IgD-negative memory B cell (primary cell): ENCODE measurements at regions not wholly inside any gene's neighbourhood (a gene's known extent, or its start where the extent isn't known, plus 50 kb on each side); places are given as distances from the start of the nearest gene placed in this dataset.
"Not testable (repeated sequence)": the region's sequence is repeated elsewhere in the genome, so short reads cannot be mapped to it uniquely, and the experiment has no call there.

ENCODE experiments used
- H3K27ac Mint-ChIP-seq, 3 donors: one replicate each; pipeline ENCODE4 v1.8.0; 2020 to 2022; ENCODE audit warnings: mild to moderate bottlenecking in 3 of 3, mixed read lengths in 3 of 3, moderate library complexity in 1 of 3
- H3K27me3 Mint-ChIP-seq: one replicate; pipeline ENCODE4 v1.8.0; 2021; ENCODE audit warnings: mixed read lengths
- H3K36me3 Mint-ChIP-seq: one replicate; pipeline ENCODE4 v1.8.0; 2020; ENCODE audit warnings: mild to moderate bottlenecking, mixed read lengths
- H3K4me1 Mint-ChIP-seq, 3 donors: one replicate each; pipeline ENCODE4 v1.8.0; 2020 to 2022; ENCODE audit warnings: mixed read lengths in 3 of 3, mild to moderate bottlenecking in 1 of 3
- H3K4me3 Mint-ChIP-seq, 4 donors: one replicate each; pipeline ENCODE4 v1.8.0; 2020 to 2022; ENCODE audit warnings: mild to moderate bottlenecking in 4 of 4, mixed read lengths in 4 of 4, moderate library complexity in 3 of 4
- H3K9me3 Mint-ChIP-seq, 3 donors: one replicate each; pipeline ENCODE4 v1.8.0; 2020 to 2021; ENCODE audit warnings: mixed read lengths in 3 of 3, mild to moderate bottlenecking in 1 of 3

GRCh38 chr5:82517544-82518075, 239.5 kb upstream of the RPS23 start:
- Mint-ChIP-seq H3K36me3 (no peaks in the 10 kb centered on the region), H3K4me1 (no peaks in the 10 kb centered on the region), H3K27ac (no peak overlapping the region), H3K9me3 (peaks cover 0 to 3% (median 0%) of the 10 kb centered on the region in 3 donors), H3K27me3 (no peaks in the 10 kb centered on the region), H3K4me3 (no peak overlapping the region)

- Mint-ChIP-seq H3K9me3 (peaks cover 0 to 4% (median 0%) of the 10 kb centered on the region in 3 donors), H3K4me3 (no peak overlapping the region), H3K27ac (peak overlapping the region in 1 of 3 donors; percentile 11), H3K36me3 (no peaks in the 10 kb centered on the region), H3K4me1 (no peaks in the 10 kb centered on the region), H3K27me3 (no peaks in the 10 kb centered on the region)
These were observed 235.6 kb upstream of the RPS23 start for GRCh38 chr5:82513738-82514137.

- Mint-ChIP-seq H3K27ac (no peak overlapping the region), H3K4me1 (no peaks in the 10 kb centered on the region), H3K36me3 (no peaks in the 10 kb centered on the region), H3K4me3 (no peak overlapping the region), H3K27me3 (peaks cover 1% of the 10 kb centered on the region), H3K9me3 (peaks cover 0 to 6% (median 0%) of the 10 kb centered on the region in 3 donors)
These were observed 233.9 kb upstream of the RPS23 start for GRCh38 chr5:82512025-82512424.

DNA sequence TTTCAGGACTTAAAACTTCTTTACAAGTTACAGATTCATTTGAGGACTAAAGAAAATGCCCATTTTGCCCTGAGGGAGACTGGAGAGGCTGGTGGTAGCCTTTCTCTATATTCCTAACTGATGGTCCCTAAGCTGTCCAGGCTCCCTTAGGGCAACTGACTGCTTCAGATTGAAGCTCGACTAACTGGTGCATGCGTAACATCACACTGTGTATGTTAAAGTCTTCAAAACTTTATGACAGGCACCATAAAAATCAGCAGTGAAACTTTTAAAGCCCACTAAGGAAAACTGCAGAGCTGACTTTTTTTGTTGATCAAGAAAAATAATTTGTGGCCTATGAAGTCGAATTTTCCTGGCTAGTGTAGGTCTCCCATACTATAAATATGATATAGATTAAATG, 233.0 kb upstream of the RPS23 start:
- Mint-ChIP-seq H3K27me3 (peaks cover 1% of the 10 kb centered on the region), H3K4me1 (no peaks in the 10 kb centered on the region), H3K27ac (no peak overlapping the region), H3K9me3 (peaks cover 2 to 9% (median 5%) of the 10 kb centered on the region in 3 donors), H3K36me3 (no peaks in the 10 kb centered on the region), H3K4me3 (no peak overlapping the region)

DNA sequence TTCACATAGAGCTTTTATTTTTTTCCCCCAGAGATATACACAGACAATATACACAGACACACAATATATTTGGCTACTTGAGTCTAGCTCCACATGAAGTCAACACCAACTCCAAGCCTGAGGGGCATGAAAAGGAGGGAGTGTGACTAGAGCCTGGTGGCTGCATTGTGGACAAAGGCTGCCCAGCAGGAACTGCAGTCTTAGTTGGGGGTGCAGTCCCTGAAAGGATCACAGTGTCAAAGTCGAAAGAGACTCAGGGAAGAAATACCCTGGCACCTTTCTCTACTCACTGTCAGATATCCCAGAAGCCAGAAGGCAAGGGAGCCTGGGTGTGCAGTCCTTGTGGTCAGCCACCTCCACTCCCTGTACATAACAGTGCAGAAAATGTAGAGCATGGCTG, 231.6 kb upstream of the RPS23 start:
- H3K27ac Mint-ChIP-seq = no peak overlapping the region
- peaks cover 2 to 9% (median 5%) of the 10 kb centered on the region in 3 donors for H3K9me3 Mint-ChIP-seq
- H3K4me1 Mint-ChIP-seq = no peaks in the 10 kb centered on the region
- H3K36me3 Mint-ChIP-seq = no peaks in the 10 kb centered on the region
- H3K27me3 Mint-ChIP-seq = peaks cover 1% of the 10 kb centered on the region
- H3K4me3 Mint-ChIP-seq = no peak overlapping the region

DNA sequence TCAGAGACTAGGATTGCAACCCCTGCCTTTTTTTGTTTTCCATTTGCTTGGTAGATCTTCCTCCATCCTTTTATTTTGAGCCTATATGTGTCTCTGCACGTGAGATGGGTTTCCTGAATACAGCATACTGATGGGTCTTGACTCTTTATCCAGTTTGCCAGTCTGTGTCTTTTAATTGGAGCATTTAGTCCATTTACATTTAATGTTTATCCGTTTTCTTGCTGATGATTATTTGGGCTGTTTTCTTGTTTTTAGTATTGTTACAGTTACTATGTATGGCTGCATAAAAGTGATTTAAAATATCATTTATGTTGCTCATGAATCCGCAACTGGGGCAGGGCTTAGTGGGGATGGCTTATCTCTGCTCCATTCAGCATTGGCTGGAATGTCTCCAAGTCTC, 228.2 kb upstream of the RPS23 start:
- H3K9me3 Mint-ChIP-seq = peaks cover 2 to 10% (median 5%) of the 10 kb centered on the region in 3 donors
- not testable (repeated sequence) for H3K27ac Mint-ChIP-seq, H3K27me3 Mint-ChIP-seq, H3K4me3 Mint-ChIP-seq, H3K4me1 Mint-ChIP-seq, H3K36me3 Mint-ChIP-seq

- peaks cover 0 to 1% (median 0%) of the 10 kb centered on the region in 3 donors for H3K9me3 Mint-ChIP-seq
- H3K27ac Mint-ChIP-seq = no peak overlapping the region
- no peaks in the 10 kb centered on the region for H3K27me3 Mint-ChIP-seq
- H3K4me3 Mint-ChIP-seq = no peak overlapping the region
- H3K4me1 Mint-ChIP-seq = no peaks in the 10 kb centered on the region
- H3K36me3 Mint-ChIP-seq = no peaks in the 10 kb centered on the region
These were observed 221.6 kb upstream of the RPS23 start for GRCh38 chr5:82499725-82500244.

- H3K4me3 Mint-ChIP-seq = no peak overlapping the region
- H3K4me1 Mint-ChIP-seq = no peaks in the 10 kb centered on the region
- H3K27me3 Mint-ChIP-seq = no peaks in the 10 kb centered on the region
- peaks cover 0 to 1% (median 0%) of the 10 kb centered on the region in 3 donors for H3K9me3 Mint-ChIP-seq
- H3K36me3 Mint-ChIP-seq = no peaks in the 10 kb centered on the region
- no peak overlapping the region for H3K27ac Mint-ChIP-seq
These were observed 219.1 kb upstream of the RPS23 start for GRCh38 chr5:82497242-82497641.

GRCh38 chr5:82494942-82495341, 216.8 kb upstream of the RPS23 start:
- Mint-ChIP-seq H3K4me1 (no peaks in the 10 kb centered on the region), H3K27me3 (no peaks in the 10 kb centered on the region), H3K27ac (no peak overlapping the region)

GRCh38 chr5:82493221-82493620, 215.1 kb upstream of the RPS23 start:
- Mint-ChIP-seq H3K9me3 (peaks cover 0 to 2% (median 0%) of the 10 kb centered on the region in 3 donors), H3K27ac (no peak overlapping the region), H3K4me1 (no peaks in the 10 kb centered on the region), H3K4me3 (no peak overlapping the region), H3K36me3 (no peaks in the 10 kb centered on the region), H3K27me3 (no peaks in the 10 kb centered on the region)

More at GRCh38 chr5:82494942-82495341, 216.8 kb upstream of the RPS23 start:
- Mint-ChIP-seq H3K36me3 (no peaks in the 10 kb centered on the region), H3K4me3 (no peak overlapping the region), H3K9me3 (no peaks in the 10 kb centered on the region)

GRCh38 chr5:82491397-82491796, 213.2 kb upstream of the RPS23 start:
- no peak overlapping the region for H3K27ac Mint-ChIP-seq

DNA sequence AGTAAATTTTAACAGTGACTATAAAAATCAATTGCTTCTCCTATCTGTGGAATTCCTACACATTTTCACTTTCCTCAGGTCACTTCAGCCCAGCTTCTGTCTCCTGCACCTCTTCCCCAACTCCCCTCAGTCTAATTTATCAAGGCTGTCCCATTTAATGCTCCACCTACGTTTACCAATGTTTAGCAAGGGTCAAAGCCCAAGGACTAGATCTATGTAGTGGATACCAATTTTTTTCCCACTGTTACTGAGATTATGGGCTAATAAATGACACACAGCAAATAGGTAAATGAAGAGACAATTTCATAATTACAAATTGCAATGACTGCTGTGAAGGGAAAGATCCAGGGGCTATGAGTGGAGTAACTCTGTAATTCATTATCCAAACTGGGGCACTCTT, 211.5 kb upstream of the RPS23 start:
- no peaks in the 10 kb centered on the region for H3K27me3 Mint-ChIP-seq
- no peak overlapping the region for H3K4me3 Mint-ChIP-seq
- H3K27ac Mint-ChIP-seq = no peak overlapping the region
- H3K36me3 Mint-ChIP-seq = no peaks in the 10 kb centered on the region
- no peaks in the 10 kb centered on the region for H3K4me1 Mint-ChIP-seq
- peaks cover 0 to 3% (median 2%) of the 10 kb centered on the region in 3 donors for H3K9me3 Mint-ChIP-seq

More at GRCh38 chr5:82491397-82491796, 213.2 kb upstream of the RPS23 start:
- Mint-ChIP-seq H3K27me3 (no peaks in the 10 kb centered on the region), H3K9me3 (peaks cover 0 to 2% (median 0%) of the 10 kb centered on the region in 3 donors), H3K4me1 (no peaks in the 10 kb centered on the region), H3K4me3 (no peak overlapping the region), H3K36me3 (no peaks in the 10 kb centered on the region)

- H3K27ac Mint-ChIP-seq = no peak overlapping the region
- H3K27me3 Mint-ChIP-seq = no peaks in the 10 kb centered on the region
- no peaks in the 10 kb centered on the region for H3K4me1 Mint-ChIP-seq
- no peak overlapping the region for H3K4me3 Mint-ChIP-seq
- H3K36me3 Mint-ChIP-seq = no peaks in the 10 kb centered on the region
- H3K9me3 Mint-ChIP-seq = peaks cover 0 to 5% (median 3%) of the 10 kb centered on the region in 3 donors
These were observed 209.0 kb upstream of the RPS23 start for GRCh38 chr5:82487131-82487530.

GRCh38 chr5:82480331-82480730, 202.2 kb upstream of the RPS23 start:
- H3K27me3 Mint-ChIP-seq = peaks cover 4% of the 10 kb centered on the region
- H3K9me3 Mint-ChIP-seq = peaks cover 0 to 3% (median 1%) of the 10 kb centered on the region in 3 donors
- no peaks in the 10 kb centered on the region for H3K4me1 Mint-ChIP-seq
- H3K4me3 Mint-ChIP-seq = no peak overlapping the region
- H3K36me3 Mint-ChIP-seq = no peaks in the 10 kb centered on the region
- H3K27ac Mint-ChIP-seq = no peak overlapping the region

DNA sequence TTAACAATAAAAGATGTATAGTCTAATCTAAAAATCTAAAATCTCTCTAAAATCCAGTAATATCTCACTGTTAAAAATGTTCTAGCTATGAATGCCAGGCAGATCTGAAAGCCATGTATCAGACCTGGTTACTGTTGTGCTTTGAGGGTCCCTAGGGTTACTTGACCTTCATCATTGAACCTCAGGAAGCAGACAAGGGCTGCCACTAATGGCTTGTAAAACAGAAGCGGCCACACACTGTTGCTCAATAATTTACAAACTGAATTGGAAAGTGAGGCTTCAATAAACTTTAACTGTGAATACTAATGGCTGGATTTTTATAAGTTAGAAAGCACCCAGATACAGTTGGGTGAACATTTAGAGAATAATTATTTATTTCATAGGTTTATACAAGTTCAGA, 198.0 kb upstream of the RPS23 start:
- no peaks in the 10 kb centered on the region for H3K36me3 Mint-ChIP-seq
- no peaks in the 10 kb centered on the region for H3K4me1 Mint-ChIP-seq
- peaks cover 0 to 1% (median 0%) of the 10 kb centered on the region in 3 donors for H3K9me3 Mint-ChIP-seq
- H3K27me3 Mint-ChIP-seq = peaks cover 4% of the 10 kb centered on the region
- no peak overlapping the region for H3K27ac Mint-ChIP-seq
- H3K4me3 Mint-ChIP-seq = no peak overlapping the region

GRCh38 chr5:82473262-82473661, 195.1 kb upstream of the RPS23 start:
- no peaks in the 10 kb centered on the region for H3K4me1 Mint-ChIP-seq
- no peaks in the 10 kb centered on the region for H3K27me3 Mint-ChIP-seq
- no peak overlapping the region for H3K27ac Mint-ChIP-seq
- no peak overlapping the region for H3K4me3 Mint-ChIP-seq
- no peaks in the 10 kb centered on the region for H3K36me3 Mint-ChIP-seq
- H3K9me3 Mint-ChIP-seq = peaks cover 0 to 2% (median 1%) of the 10 kb centered on the region in 3 donors
